GM23338 (cell line): ENCODE measurements at regions not wholly inside any gene's neighbourhood (a gene's known extent, or its start where the extent isn't known, plus 50 kb on each side); places are given as distances from the start of the nearest gene placed in this dataset.

Experiments used
- ATAC-seq: fragments of 200-7000 bp; cut with Tn5 transposase; 3 replicates; pipeline ENCODE4 v1.9.1; 2020
- DNase-seq: peaks from one replicate; pipeline ENCODE4 v3.0.0-alpha.2; 2015; ENCODE audit warnings: low spot score
- H2AFZ ChIP-seq: fragments of 200-600 bp; sonication (generic); 2 replicates; pipeline ENCODE4 v1.8.0; 2016; ENCODE audit warnings: antibody characterized with exemption, mild to moderate bottlenecking, moderate library complexity
- H3F3A ChIP-seq: fragments of 200-600 bp; sonication (generic); replicated peaks from 2 replicates; pipeline ENCODE4 v1.8.0; 2017; ENCODE audit warnings: antibody characterized with exemption, mixed run types, low read depth
- H3K27ac ChIP-seq: fragments of 200-600 bp; sonication (generic); 2 replicates; pipeline ENCODE4 v1.6.1; 2016; ENCODE audit warnings: low read depth
- H3K27me3 ChIP-seq: fragments of 200-600 bp; sonication (generic); 2 replicates; pipeline ENCODE4 v1.8.0; 2016; ENCODE audit warnings: mild to moderate bottlenecking, mixed run types, moderate library complexity; ENCODE audit not compliant: insufficient read depth
- H3K36me3 ChIP-seq: fragments of 200-600 bp; sonication (generic); 2 replicates; pipeline ENCODE4 v1.8.0; 2016; ENCODE audit warnings: mild to moderate bottlenecking; ENCODE audit not compliant: insufficient read depth
- H3K4me1 ChIP-seq: fragments of 200-600 bp; sonication (generic); 2 replicates; pipeline ENCODE4 v1.8.0; 2016; ENCODE audit warnings: mild to moderate bottlenecking, moderate library complexity; ENCODE audit not compliant: insufficient read depth
- H3K4me2 ChIP-seq: fragments of 200-600 bp; sonication (generic); 2 replicates; pipeline ENCODE4 v1.7.1; 2017; ENCODE audit warnings: mixed run types
- H3K4me3 ChIP-seq: fragments of 200-600 bp; sonication (generic); 2 replicates; pipeline ENCODE4 v1.6.1; 2016; ENCODE audit warnings: mixed run types
- H3K79me2 ChIP-seq: fragments of 200-600 bp; sonication (generic); replicated peaks from 2 replicates; pipeline ENCODE4 v1.8.0; 2017; ENCODE audit warnings: mild to moderate bottlenecking; ENCODE audit not compliant: insufficient read depth
- H3K9me2 ChIP-seq: fragments of 200-600 bp; sonication (generic); 2 replicates; pipeline ENCODE4 v1.8.0; 2017; ENCODE audit not compliant: insufficient read depth
- H4K20me1 ChIP-seq: fragments of 200-600 bp; sonication (generic); replicated peaks from 2 replicates; pipeline ENCODE4 v1.8.0; 2017; ENCODE audit warnings: mild to moderate bottlenecking; ENCODE audit not compliant: insufficient read depth
- H3K27ac Mint-ChIP-seq: 2 replicates; pipeline ENCODE4 v1.8.0; 2020; ENCODE audit warnings: inconsistent platforms, mild to moderate bottlenecking, moderate library complexity, mixed read lengths
- H3K27me3 Mint-ChIP-seq: 3 replicates; pipeline ENCODE4 v1.8.0; 2022; ENCODE audit warnings: low read depth, mild to moderate bottlenecking, moderate library complexity, mixed read lengths, inconsistent platforms; ENCODE audit not compliant: insufficient read depth, poor library complexity
- H3K36me3 Mint-ChIP-seq: 3 replicates; pipeline ENCODE4 v1.8.0; 2021; ENCODE audit warnings: low read depth, mild to moderate bottlenecking, inconsistent platforms, moderate library complexity, mixed read lengths
- H3K4me1 Mint-ChIP-seq: 3 replicates; pipeline ENCODE4 v1.8.0; 2020; ENCODE audit warnings: mild to moderate bottlenecking, inconsistent platforms, mixed read lengths
- H3K4me3 Mint-ChIP-seq: 3 replicates; pipeline ENCODE4 v1.8.0; 2021; ENCODE audit warnings: moderate library complexity, mild to moderate bottlenecking, inconsistent platforms, mixed read lengths
- H3K9me3 Mint-ChIP-seq: 3 replicates; pipeline ENCODE4 v1.8.0; 2020; ENCODE audit warnings: moderate library complexity, mild to moderate bottlenecking, inconsistent platforms, mixed read lengths
- CREB1 ChIP-seq: fragments of 250-450 bp; sonication (Bioruptor Pico); IDR thresholded peaks from 2 replicates; pipeline ENCODE4 v1.5.0; 2020; ENCODE audit warnings: low read depth, mild to moderate bottlenecking, moderate library complexity
- EZH2 ChIP-seq: fragments of 200-600 bp; sonication (generic); IDR thresholded peaks from one replicate; pipeline ENCODE4 v1.8.0; 2017; ENCODE audit warnings: antibody characterized with exemption, mild to moderate bottlenecking, low read depth; ENCODE audit not compliant: unreplicated experiment
- EZH2phosphoT487 ChIP-seq: fragments of 200-600 bp; sonication (generic); IDR thresholded peaks from one replicate; pipeline ENCODE4 v1.8.1; 2018; ENCODE audit warnings: antibody characterized with exemption; ENCODE audit not compliant: unreplicated experiment
- NANOG ChIP-seq: IDR thresholded peaks from 2 replicates; pipeline ENCODE4 v1.6.1; 2016; ENCODE audit warnings: antibody characterized with exemption, borderline replicate concordance
- ZNF331 ChIP-seq: fragments of 250-450 bp; sonication (Bioruptor Pico); IDR thresholded peaks from 2 replicates; pipeline ENCODE4 v1.5.0; 2020; ENCODE audit warnings: low read depth, mild to moderate bottlenecking, moderate library complexity
- TF ChIP-seq, protein P1 (sequence below): IDR thresholded peaks from 2 replicates; pipeline ENCODE4 v1.6.1; 2016; ENCODE audit warnings: antibody characterized with exemption
- TF ChIP-seq, protein P2 (sequence below): fragments of 250-450 bp; sonication (Bioruptor Pico); IDR thresholded peaks from 2 replicates; pipeline ENCODE4 v1.5.0; 2020; ENCODE audit warnings: mild to moderate bottlenecking, moderate library complexity

DNA sequence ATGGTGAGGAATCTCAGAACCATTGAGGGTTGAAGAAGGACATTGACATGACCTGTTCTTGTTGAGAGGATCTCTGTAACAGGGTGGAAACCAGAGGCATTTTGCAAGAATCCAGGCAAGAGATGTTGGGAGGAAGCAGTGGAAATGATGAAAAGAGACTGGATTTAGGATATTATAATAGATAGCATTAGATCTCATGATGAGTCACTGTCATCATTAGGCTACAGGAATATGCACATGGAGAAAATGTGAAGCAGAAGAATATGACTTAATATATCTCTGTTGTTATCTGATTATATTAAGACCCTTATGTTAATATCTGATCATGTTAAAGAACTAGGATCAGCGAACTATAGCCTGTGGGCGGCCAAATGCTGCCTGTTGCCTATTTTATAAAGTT lies 393.0 kb upstream of the MTPN start:
- H3F3A ChIP-seq, result no peaks in the 10 kb centered on the region
- no peaks in the 10 kb centered on the region for H4K20me1 ChIP-seq
- H3K4me2 ChIP-seq, result no peak overlapping the region
- no peaks in the 10 kb centered on the region for H3K27me3 Mint-ChIP-seq
- H3K4me3 Mint-ChIP-seq, result no peak overlapping the region
- no peak overlapping the region for H2AFZ ChIP-seq
- H3K27ac Mint-ChIP-seq, result no peak overlapping the region
- no peaks in the 10 kb centered on the region for H3K36me3 Mint-ChIP-seq
- H3K9me2 ChIP-seq, result 0 out of 2 replicates have a peak, but pooled peaks cover 3% of the 10 kb centered on the region
- H3K27me3 ChIP-seq, result no peaks in the 10 kb centered on the region
- no peak overlapping the region for H3K4me3 ChIP-seq
- no peaks in the 10 kb centered on the region for H3K4me1 Mint-ChIP-seq
- H3K4me1 ChIP-seq, result no peaks in the 10 kb centered on the region
- H3K79me2 ChIP-seq, result no peaks in the 10 kb centered on the region
- no peaks in the 10 kb centered on the region for H3K36me3 ChIP-seq
- no peak for ATAC-seq
- H3K9me3 Mint-ChIP-seq, result no peaks in the 10 kb centered on the region
- DNase-seq, result no peak
- TF ChIP-seq, protein P1, sequence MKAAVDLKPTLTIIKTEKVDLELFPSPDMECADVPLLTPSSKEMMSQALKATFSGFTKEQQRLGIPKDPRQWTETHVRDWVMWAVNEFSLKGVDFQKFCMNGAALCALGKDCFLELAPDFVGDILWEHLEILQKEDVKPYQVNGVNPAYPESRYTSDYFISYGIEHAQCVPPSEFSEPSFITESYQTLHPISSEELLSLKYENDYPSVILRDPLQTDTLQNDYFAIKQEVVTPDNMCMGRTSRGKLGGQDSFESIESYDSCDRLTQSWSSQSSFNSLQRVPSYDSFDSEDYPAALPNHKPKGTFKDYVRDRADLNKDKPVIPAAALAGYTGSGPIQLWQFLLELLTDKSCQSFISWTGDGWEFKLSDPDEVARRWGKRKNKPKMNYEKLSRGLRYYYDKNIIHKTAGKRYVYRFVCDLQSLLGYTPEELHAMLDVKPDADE, result no peak
- TF ChIP-seq ZNF331 (no peak), EZH2 (no peak), NANOG (no peak)
- no peak overlapping the region for H3K27ac ChIP-seq

DNA sequence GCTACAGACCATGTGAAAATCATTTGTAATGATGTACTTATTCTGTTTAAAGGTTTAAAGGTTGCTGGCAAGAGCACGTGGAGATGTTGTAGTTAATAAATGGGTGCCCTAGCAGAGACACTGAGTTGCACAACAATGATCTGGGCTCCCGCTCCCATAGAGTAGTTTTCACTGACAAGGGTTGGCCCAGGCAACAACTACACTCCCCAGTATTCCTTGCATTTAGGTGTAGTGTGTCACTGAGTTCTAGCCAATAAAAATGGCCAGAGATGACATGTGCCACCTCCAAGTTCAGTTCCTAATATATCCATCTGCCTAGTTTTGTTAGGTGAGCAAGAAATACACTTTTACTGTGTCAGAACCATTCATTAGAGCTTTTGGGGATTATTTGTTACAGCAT lies 392.1 kb upstream of the MTPN start:
- H2AFZ ChIP-seq, result no peak overlapping the region
- no peak overlapping the region for H3K4me3 ChIP-seq
- no peaks in the 10 kb centered on the region for H3K4me1 Mint-ChIP-seq
- no peak for TF ChIP-seq EZH2phosphoT487
- TF ChIP-seq, protein P2, sequence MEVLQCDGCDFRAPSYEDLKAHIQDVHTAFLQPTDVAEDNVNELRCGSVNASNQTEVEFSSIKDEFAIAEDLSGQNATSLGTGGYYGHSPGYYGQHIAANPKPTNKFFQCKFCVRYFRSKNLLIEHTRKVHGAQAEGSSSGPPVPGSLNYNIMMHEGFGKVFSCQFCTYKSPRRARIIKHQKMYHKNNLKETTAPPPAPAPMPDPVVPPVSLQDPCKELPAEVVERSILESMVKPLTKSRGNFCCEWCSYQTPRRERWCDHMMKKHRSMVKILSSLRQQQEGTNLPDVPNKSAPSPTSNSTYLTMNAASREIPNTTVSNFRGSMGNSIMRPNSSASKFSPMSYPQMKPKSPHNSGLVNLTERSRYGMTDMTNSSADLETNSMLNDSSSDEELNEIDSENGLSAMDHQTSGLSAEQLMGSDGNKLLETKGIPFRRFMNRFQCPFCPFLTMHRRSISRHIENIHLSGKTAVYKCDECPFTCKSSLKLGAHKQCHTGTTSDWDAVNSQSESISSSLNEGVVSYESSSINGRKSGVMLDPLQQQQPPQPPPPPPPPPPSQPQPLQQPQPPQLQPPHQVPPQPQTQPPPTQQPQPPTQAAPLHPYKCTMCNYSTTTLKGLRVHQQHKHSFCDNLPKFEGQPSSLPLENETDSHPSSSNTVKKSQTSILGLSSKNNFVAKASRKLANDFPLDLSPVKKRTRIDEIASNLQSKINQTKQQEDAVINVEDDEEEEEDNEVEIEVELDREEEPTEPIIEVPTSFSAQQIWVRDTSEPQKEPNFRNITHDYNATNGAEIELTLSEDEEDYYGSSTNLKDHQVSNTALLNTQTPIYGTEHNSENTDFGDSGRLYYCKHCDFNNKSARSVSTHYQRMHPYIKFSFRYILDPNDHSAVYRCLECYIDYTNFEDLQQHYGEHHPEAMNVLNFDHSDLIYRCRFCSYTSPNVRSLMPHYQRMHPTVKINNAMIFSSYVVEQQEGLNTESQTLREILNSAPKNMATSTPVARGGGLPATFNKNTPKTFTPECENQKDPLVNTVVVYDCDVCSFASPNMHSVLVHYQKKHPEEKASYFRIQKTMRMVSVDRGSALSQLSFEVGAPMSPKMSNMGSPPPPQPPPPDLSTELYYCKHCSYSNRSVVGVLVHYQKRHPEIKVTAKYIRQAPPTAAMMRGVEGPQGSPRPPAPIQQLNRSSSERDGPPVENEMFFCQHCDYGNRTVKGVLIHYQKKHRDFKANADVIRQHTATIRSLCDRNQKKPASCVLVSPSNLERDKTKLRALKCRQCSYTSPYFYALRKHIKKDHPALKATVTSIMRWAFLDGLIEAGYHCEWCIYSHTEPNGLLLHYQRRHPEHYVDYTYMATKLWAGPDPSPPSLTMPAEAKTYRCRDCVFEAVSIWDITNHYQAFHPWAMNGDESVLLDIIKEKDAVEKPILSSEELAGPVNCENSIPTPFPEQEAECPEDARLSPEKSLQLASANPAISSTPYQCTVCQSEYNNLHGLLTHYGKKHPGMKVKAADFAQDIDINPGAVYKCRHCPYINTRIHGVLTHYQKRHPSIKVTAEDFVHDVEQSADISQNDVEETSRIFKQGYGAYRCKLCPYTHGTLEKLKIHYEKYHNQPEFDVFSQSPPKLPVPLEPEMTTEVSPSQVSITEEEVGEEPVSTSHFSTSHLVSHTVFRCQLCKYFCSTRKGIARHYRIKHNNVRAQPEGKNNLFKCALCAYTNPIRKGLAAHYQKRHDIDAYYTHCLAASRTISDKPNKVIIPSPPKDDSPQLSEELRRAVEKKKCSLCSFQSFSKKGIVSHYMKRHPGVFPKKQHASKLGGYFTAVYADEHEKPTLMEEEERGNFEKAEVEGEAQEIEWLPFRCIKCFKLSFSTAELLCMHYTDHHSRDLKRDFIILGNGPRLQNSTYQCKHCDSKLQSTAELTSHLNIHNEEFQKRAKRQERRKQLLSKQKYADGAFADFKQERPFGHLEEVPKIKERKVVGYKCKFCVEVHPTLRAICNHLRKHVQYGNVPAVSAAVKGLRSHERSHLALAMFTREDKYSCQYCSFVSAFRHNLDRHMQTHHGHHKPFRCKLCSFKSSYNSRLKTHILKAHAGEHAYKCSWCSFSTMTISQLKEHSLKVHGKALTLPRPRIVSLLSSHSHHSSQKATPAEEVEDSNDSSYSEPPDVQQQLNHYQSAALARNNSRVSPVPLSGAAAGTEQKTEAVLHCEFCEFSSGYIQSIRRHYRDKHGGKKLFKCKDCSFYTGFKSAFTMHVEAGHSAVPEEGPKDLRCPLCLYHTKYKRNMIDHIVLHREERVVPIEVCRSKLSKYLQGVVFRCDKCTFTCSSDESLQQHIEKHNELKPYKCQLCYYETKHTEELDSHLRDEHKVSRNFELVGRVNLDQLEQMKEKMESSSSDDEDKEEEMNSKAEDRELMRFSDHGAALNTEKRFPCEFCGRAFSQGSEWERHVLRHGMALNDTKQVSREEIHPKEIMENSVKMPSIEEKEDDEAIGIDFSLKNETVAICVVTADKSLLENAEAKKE, result no peak
- TF ChIP-seq CREB1 (CRISPR knock-in tag), result no peak
- no peak for TF ChIP-seq NANOG
- TF ChIP-seq, protein P1, result no peak
- no peak overlapping the region for H3K4me3 Mint-ChIP-seq
- no peaks in the 10 kb centered on the region for H3K9me3 Mint-ChIP-seq
- H3K27me3 ChIP-seq, result no peaks in the 10 kb centered on the region
- ATAC-seq (peak; percentile 58), DNase-seq (no peak)
- no peaks in the 10 kb centered on the region for H3K79me2 ChIP-seq
- no peaks in the 10 kb centered on the region for H3K36me3 Mint-ChIP-seq
- no peak overlapping the region for H3K27ac ChIP-seq
- H3K36me3 ChIP-seq, result no peaks in the 10 kb centered on the region
- no peaks in the 10 kb centered on the region for H3K4me1 ChIP-seq
- H3K27me3 Mint-ChIP-seq, result no peaks in the 10 kb centered on the region
- no peaks in the 10 kb centered on the region for H4K20me1 ChIP-seq
- H3F3A ChIP-seq, result no peaks in the 10 kb centered on the region
- no peak overlapping the region for H3K27ac Mint-ChIP-seq
- H3K4me2 ChIP-seq, result no peak overlapping the region
- H3K9me2 ChIP-seq, result 0 out of 2 replicates have a peak, but pooled peaks cover 3% of the 10 kb centered on the region
